ENCODE measurements at regions not wholly inside any gene's neighbourhood (a gene's known extent, or its start where the extent isn't known, plus 50 kb on each side); places are given as distances from the start of the nearest gene placed in this dataset.

GRCh38 chr18:45467293-45467692 lies 148.0 kb upstream of the SLC14A2 start:
- TF ChIP-seq CTCF (IDR thresholded peaks at IDR 0.05), result no peak
- TF ChIP-seq EZH2 (IDR thresholded peaks at IDR 0.05; ENCODE audit: borderline replicate concordance, insufficient read depth, low read depth, low read length, poor library complexity, severe bottlenecking), result no peak
